DND-41 (cell line): ENCODE measurements at regions not wholly inside any gene's neighbourhood (a gene's known extent, or its start where the extent isn't known, plus 50 kb on each side); places are given as distances from the start of the nearest gene placed in this dataset.

Source experiments
- ATAC-seq: fragments of 200-7000 bp; cut with Tn5 transposase; 3 replicates; pipeline ENCODE4 v1.9.1; 2021; ENCODE audit warnings: low read depth; ENCODE audit not compliant: insufficient read depth
- DNase-seq: peaks from one replicate; pipeline ENCODE4 v3.0.0-alpha.2; 2020
- H2AFZ ChIP-seq: 2 replicates; pipeline ENCODE4 v1.6.0; 2012; ENCODE audit warnings: low read depth, low read length
- H3K27ac ChIP-seq: 2 replicates; pipeline ENCODE4 v1.5.1; 2012; ENCODE audit warnings: low read length, inconsistent platforms
- H3K27me3 ChIP-seq: fragments of 200-600 bp; sonication (generic); 2 replicates; pipeline ENCODE4 v1.6.0; 2012; ENCODE audit warnings: low read length, mild to moderate bottlenecking, inconsistent platforms; ENCODE audit not compliant: insufficient read depth, poor library complexity
- H3K36me3 ChIP-seq: 2 replicates; pipeline ENCODE4 v1.5.1; 2012; ENCODE audit warnings: low read length, inconsistent platforms; ENCODE audit not compliant: insufficient read depth
- H3K4me1 ChIP-seq: 2 replicates; pipeline ENCODE4 v1.5.1; 2012; ENCODE audit warnings: mild to moderate bottlenecking, low read length; ENCODE audit not compliant: insufficient read depth
- H3K4me2 ChIP-seq: 2 replicates; pipeline ENCODE4 v1.6.0; 2012; ENCODE audit warnings: mild to moderate bottlenecking, moderate library complexity, low read length, inconsistent platforms; ENCODE audit not compliant: insufficient read depth
- H3K4me3 ChIP-seq, 2 experiments: fragments of 200-600 bp in 1 of 2; shearing (Covaris generic) in 1 of 2; 2 replicates each; pipeline ENCODE4 v1.5.1; 2012 to 2016; ENCODE audit warnings: inconsistent platforms in 2 of 2, low read length in 2 of 2, mild to moderate bottlenecking in 2 of 2, low read depth in 1 of 2, moderate library complexity in 1 of 2
- H3K79me2 ChIP-seq: 2 replicates; pipeline ENCODE4 v1.6.0; 2012; ENCODE audit warnings: low read length, inconsistent platforms; ENCODE audit not compliant: insufficient read depth
- H3K9ac ChIP-seq: 2 replicates; pipeline ENCODE4 v1.6.0; 2012; ENCODE audit warnings: low read depth, mild to moderate bottlenecking, inconsistent platforms, low read length, moderate library complexity
- H3K9me3 ChIP-seq: 2 replicates; pipeline ENCODE4 v1.5.1; 2012; ENCODE audit warnings: low read length, moderate library complexity, mild to moderate bottlenecking, inconsistent platforms; ENCODE audit not compliant: insufficient read depth, severe bottlenecking
- H4K20me1 ChIP-seq: 2 replicates; pipeline ENCODE4 v1.6.0; 2012; ENCODE audit warnings: low read length; ENCODE audit not compliant: insufficient read depth
- EZH2 ChIP-seq: IDR thresholded peaks from 3 replicates; pipeline ENCODE4 v1.6.1; 2012; ENCODE audit warnings: borderline replicate concordance, low read depth, mild to moderate bottlenecking, moderate library complexity, low read length, inconsistent platforms; ENCODE audit not compliant: severe bottlenecking
- TF ChIP-seq, protein P1 (sequence below): IDR thresholded peaks from 2 replicates; pipeline ENCODE4 v1.5.1; 2012; ENCODE audit warnings: borderline replicate concordance, low read length, moderate library complexity, mild to moderate bottlenecking; ENCODE audit not compliant: poor library complexity, severe bottlenecking; ENCODE audit errors: extremely low read depth

DNA sequence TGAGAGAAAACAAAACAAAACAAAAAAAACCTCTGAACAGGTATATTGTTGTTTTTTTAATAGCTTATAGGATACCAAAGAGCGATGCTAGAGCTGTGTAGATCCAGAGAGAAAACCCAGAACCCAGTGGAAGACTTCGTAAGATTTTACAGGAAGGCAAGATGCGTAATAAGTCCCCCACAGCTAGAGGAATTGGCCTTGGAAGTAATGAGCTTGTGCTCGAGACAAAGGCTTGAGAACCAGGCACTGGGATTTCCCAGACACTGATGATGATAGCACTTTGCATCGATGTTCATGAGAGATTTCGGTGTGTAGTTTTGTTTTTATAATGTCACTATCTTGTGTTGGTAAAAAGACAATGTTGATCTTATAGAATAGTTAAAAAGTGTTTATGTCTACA is 821.5 kb upstream of the IGFBP3 start:
- Histone ChIP-seq H4K20me1 (no peaks in the 10 kb centered on the region), H3K9me3 (no peaks in the 10 kb centered on the region), H3K27ac (no peak overlapping the region), H2AFZ (no peak overlapping the region), H3K36me3 (no peaks in the 10 kb centered on the region), H3K27me3 (no peaks in the 10 kb centered on the region), H3K79me2 (no peaks in the 10 kb centered on the region), H3K4me3 (no peak overlapping the region), H3K4me2 (no peak overlapping the region), H3K4me1 (no peaks in the 10 kb centered on the region), H3K9ac (no peak overlapping the region)
- TF ChIP-seq EZH2, result no peak
- TF ChIP-seq, protein P1, sequence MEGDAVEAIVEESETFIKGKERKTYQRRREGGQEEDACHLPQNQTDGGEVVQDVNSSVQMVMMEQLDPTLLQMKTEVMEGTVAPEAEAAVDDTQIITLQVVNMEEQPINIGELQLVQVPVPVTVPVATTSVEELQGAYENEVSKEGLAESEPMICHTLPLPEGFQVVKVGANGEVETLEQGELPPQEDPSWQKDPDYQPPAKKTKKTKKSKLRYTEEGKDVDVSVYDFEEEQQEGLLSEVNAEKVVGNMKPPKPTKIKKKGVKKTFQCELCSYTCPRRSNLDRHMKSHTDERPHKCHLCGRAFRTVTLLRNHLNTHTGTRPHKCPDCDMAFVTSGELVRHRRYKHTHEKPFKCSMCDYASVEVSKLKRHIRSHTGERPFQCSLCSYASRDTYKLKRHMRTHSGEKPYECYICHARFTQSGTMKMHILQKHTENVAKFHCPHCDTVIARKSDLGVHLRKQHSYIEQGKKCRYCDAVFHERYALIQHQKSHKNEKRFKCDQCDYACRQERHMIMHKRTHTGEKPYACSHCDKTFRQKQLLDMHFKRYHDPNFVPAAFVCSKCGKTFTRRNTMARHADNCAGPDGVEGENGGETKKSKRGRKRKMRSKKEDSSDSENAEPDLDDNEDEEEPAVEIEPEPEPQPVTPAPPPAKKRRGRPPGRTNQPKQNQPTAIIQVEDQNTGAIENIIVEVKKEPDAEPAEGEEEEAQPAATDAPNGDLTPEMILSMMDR, result no peak
- no peak for ATAC-seq
- DNase-seq, result no peak

DNA sequence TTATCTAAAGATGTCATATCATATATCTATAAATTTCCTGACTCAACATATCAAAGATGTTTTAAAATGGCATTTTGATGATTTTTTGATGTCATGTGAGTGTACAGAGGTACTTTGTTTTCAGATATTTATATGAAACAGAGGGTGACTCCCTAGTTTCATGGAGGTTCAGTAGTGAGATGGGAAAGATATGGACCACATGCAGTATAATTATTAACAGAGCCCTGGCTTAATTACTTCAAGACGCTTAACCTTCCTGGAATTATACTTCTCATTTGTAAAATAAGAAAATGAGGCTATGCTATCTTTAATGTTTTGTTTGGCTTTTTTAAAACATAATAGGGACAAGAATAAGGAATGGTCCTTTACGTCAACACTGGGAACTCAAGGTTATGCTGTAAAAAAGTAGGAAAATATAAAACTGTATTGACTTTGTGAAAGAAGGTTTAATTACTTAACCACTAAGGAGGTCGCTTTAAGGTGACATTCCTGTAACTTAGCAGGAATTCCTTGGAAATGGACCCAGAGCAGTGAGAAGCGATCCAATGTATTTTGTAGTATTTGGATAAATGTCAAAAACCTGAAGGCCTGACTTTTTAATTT is 821.0 kb upstream of the IGFBP3 start:
- no peak overlapping the region for H3K9ac ChIP-seq
- H3K9me3 ChIP-seq, result no peaks in the 10 kb centered on the region
- H3K4me3 ChIP-seq, result no peak overlapping the region
- TF ChIP-seq EZH2, result no peak
- TF ChIP-seq, protein P1, result no peak
- ATAC-seq (no peak), DNase-seq (no peak)
- no peak overlapping the region for H2AFZ ChIP-seq
- no peak overlapping the region for H3K27ac ChIP-seq
- H3K4me2 ChIP-seq, result no peak overlapping the region
- no peaks in the 10 kb centered on the region for H4K20me1 ChIP-seq
- no peaks in the 10 kb centered on the region for H3K36me3 ChIP-seq
- H3K79me2 ChIP-seq, result no peaks in the 10 kb centered on the region
- H3K27me3 ChIP-seq, result no peaks in the 10 kb centered on the region
- no peaks in the 10 kb centered on the region for H3K4me1 ChIP-seq

GRCh38 chr7:46741181-46741580 is 820.1 kb upstream of the IGFBP3 start:
- H3K79me2 ChIP-seq, result no peaks in the 10 kb centered on the region
- no peak overlapping the region for H2AFZ ChIP-seq
- no peaks in the 10 kb centered on the region for H3K27me3 ChIP-seq
- no peaks in the 10 kb centered on the region for H3K36me3 ChIP-seq
- no peak overlapping the region for H3K9ac ChIP-seq
- no peaks in the 10 kb centered on the region for H3K4me1 ChIP-seq
- DNase-seq (no peak), ATAC-seq (no peak)
- H3K4me2 ChIP-seq, result no peak overlapping the region
- no peaks in the 10 kb centered on the region for H3K9me3 ChIP-seq
- no peak for TF ChIP-seq EZH2
- TF ChIP-seq, protein P1, result no peak
- no peak overlapping the region for H3K27ac ChIP-seq
- H4K20me1 ChIP-seq, result no peaks in the 10 kb centered on the region
- no peak overlapping the region for H3K4me3 ChIP-seq
